NCI-H1694 treated with DMSO at 0.1 percent for 48 hours (cell line): ENCODE measurements at regions not wholly inside any gene's neighbourhood (a gene's known extent, or its start where the extent isn't known, plus 50 kb on each side); places are given as distances from the start of the nearest gene placed in this dataset.

ENCODE experiments used
- DNase-seq: peaks from one replicate; lab custom pipeline; 2025; lab: John Stamatoyannopoulos, UW

- peak; percentile 86 for DNase-seq
These were observed 91.0 kb upstream of the KCNA3 start for GRCh38 chr1:110765640-110766335.

GRCh38 chr1:110763149-110763548, 88.4 kb upstream of the KCNA3 start:
- no peak for DNase-seq

GRCh38 chr1:110760321-110760720, 85.6 kb upstream of the KCNA3 start:
- DNase-seq = peak; percentile 58

- DNase-seq = peak; percentile 99
These were observed 81.8 kb upstream of the KCNA3 start for GRCh38 chr1:110756506-110756905.

GRCh38 chr1:110752941-110753725, 78.4 kb upstream of the KCNA3 start:
- DNase-seq = peak; percentile 27

GRCh38 chr1:110750562-110750961, 75.8 kb upstream of the KCNA3 start:
- DNase-seq = no peak

GRCh38 chr1:110749960-110750359, 75.2 kb upstream of the KCNA3 start:
- DNase-seq = peak; percentile 26

GRCh38 chr1:110746644-110747259, 72.0 kb upstream of the KCNA3 start:
- DNase-seq = no peak

- no peak for DNase-seq
These were observed 68.7 kb upstream of the KCNA3 start for GRCh38 chr1:110743397-110743796.

- DNase-seq = no peak
These were observed 62.3 kb upstream of the KCNA3 start for GRCh38 chr1:110736900-110737605.

GRCh38 chr1:110734133-110734680, 59.5 kb upstream of the KCNA3 start:
- DNase-seq = peak; percentile 86

- no peak for DNase-seq
These were observed 56.8 kb upstream of the KCNA3 start for GRCh38 chr1:110731529-110731928.

- DNase-seq = no peak
These were observed 53.8 kb upstream of the KCNA3 start for GRCh38 chr1:110728388-110729001.

- DNase-seq = no peak
These were observed 52.5 kb upstream of the KCNA3 start for GRCh38 chr1:110727246-110727645.

- DNase-seq = no peak
These were observed 52.0 kb upstream of the KCNA3 start for GRCh38 chr1:110726755-110727154.
